Activated T-helper 1 cell treated with Interleukin-2 at 50 U/mL for 16 hours (primary cell): ENCODE measurements at regions not wholly inside any gene's neighbourhood (a gene's known extent, or its start where the extent isn't known, plus 50 kb on each side); places are given as distances from the start of the nearest gene placed in this dataset.
"Not testable (repeated sequence)": the region's sequence is repeated elsewhere in the genome, so short reads cannot be mapped to it uniquely, and the experiment has no call there.

Source experiments
- DNase-seq: peaks from one replicate; pipeline ENCODE4 v3.0.0-alpha.2; 2020; ENCODE audit warnings: low read depth

DNA sequence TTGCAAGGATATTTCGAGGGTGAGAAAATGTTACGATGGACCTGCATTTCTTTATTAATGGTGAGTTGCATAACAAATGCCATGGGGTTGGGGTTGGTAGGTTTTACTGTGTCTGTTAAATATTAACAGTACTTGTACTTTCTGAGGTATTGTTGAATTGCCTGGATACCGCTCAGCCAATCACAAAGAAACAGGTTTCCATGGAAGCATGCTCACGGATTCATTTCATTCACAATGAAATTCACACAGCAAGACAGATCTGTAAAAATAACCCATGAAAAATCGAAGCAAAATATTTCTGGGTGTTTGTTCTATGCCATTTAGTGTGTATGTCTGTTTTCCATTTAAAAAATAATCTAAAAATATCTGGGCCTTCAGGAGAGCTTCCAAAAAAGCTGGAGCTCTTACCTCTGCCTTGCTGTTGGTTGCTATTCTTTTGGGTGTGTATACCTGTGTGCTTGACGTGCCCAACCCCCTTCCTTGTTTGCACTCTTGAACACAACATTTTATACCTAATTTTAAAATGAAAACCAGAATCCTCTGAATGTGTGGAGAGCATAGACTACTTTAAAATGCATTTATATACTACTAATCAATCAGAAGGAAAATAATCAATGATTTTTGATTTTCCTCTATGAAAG, 479.8 kb upstream of the TBL1XR1 start:
- no peak for DNase-seq

DNA sequence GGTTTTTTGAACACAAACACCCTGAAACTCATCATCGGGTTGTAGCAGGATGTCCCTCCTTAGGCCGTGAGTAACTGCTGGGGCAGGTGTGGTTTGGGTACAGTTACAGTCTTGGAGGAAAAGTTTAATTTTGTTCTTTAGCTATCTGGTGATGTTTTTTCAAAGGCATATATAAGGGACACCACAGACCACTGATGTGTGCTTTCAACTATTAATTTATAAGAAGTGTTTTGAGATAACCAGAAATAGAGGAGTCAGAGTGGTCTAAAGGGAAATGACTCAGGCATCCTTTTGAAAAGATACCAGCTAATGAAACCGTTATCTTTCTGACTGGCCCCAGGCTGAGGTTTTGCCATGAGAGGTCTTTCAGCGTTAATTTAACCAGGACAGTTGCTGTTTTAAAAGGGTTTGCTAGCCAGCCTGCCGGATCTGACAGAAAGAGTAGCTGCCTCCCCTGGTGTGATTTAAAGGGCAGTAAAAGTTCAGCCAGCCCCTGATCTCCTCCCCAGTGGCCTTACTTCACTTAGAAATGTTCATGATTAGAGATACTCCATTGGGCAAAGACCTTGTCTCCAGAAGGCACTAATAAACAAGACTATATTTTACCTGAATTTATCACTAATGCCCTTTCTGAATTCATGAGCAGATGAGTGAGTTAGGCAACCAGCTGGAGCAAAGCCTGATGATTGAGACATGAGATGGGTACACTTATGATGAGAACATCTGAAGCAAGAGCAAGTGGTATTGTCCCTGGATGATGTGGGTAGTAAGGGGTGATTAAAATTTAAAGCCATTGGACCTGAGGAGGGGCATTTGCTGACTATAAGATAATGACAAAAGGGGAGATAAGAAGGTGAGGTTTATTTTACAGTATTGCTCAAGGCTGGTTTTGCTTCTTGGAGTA, 482.5 kb upstream of the TBL1XR1 start:
- DNase-seq: no peak

DNA sequence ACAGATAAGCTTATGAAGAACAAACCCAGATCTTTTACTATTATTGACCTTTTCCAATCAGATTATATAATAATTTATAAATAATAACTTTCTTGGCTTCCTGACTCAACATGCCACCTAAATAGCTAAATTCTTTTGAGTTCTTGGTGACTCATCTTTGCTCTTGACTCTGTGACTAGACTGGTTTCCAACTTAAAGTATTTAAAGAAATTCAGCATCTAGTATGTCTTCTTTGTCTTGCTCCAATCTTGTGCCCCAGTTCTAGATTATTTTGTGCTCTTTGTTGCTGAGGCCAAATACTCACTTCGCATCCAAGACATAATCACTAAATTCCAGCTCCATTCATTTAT, 483.2 kb upstream of the TBL1XR1 start:
- no peak for DNase-seq

DNA sequence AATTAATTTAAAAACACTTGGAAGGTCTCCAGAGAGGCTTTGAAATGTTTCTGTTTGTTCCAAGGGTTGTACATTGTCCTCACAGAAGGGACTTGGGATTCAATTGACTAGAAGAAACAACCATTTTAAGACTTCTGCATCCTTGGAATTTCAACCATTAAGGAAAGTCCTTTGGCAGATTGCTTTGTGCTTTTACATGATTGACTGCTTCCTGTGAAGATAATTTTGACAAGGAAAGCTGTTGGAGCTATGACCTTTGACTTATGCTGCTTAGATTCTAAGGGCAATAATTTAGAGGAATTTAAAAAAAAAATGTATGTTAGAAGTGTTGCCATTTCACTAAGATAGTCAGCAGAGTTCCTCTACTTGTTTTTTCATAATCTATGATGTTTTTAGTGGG, 483.9 kb upstream of the TBL1XR1 start:
- no peak for DNase-seq

DNA sequence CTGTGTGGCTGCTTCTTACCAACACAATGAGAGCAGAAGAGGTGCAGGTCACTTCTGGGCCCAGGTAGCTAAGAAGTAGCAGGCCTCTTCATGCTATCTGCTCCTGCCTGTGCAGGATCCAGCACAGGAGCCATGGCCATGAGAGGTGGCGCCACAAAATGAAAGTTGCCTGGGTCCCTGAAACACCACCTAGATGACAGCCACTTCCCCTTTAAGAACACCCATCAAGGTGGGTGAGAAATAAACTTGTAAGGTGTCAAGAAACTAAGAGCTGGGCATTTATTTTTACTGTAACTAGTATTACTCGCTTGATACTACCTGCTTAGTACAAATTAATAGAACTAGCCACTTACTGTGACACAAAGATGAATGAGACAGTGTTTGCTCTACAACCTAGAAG, 484.6 kb upstream of the TBL1XR1 start:
- DNase-seq: no peak

DNA sequence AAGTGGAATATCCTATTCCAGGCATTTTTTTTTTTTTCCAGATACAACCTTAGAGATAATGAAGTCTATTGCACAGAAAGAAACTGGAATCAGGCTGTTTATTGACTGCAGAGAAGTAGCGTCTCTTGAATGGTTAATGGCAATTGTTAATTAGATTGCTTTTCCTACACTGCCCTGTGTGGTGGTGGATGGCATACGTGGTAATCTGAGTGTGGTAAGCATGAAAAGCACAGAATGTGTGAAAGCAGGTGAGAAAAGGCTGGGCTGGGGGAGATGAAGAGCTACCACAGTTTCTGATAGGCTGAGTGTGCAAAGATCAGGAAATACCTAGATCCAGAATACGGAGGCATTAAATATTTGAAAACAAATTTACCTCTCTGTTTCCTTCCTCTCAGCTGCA, 486.3 kb upstream of the TBL1XR1 start:
- no peak for DNase-seq

DNA sequence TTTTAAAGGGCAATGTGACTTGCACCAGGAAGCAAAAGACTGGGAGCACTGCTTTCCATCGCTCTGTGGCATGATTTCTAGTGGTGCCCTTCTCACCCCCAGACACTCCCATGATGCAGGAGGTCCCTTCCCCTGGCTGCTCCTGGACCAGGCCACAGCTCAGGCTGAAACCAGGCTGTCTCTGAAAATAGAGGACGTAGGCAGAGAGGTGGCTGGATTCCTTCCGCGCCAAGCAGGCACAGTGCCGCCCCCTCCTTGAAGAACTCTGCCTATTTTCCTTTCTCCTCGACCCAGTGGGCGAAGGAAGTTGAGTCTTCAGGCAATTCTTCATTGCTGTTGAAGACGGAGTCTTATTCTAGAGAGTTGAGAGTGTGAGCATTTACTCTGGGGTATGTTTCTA, 489.4 kb upstream of the TBL1XR1 start:
- no peak for DNase-seq

DNA sequence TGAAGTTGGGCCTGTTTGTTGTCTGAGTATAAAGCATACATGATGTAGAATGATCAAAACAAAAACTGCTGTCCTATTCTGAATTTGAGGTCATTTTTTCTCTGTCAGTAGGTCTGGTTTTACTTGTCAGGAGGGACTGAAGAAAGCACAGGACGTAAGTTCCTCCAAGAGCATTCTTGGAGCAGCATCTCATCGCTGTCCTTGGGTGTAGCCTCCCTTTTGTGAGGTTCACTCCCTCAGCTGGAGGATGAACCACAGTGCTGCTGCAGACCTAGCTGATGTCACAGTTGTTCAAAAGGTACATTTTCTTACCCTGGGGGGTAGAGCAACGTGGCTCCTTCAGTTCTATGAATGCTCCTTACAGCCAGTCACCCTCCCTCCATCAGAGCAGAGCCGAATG, 490.0 kb upstream of the TBL1XR1 start:
- no peak for DNase-seq

DNA sequence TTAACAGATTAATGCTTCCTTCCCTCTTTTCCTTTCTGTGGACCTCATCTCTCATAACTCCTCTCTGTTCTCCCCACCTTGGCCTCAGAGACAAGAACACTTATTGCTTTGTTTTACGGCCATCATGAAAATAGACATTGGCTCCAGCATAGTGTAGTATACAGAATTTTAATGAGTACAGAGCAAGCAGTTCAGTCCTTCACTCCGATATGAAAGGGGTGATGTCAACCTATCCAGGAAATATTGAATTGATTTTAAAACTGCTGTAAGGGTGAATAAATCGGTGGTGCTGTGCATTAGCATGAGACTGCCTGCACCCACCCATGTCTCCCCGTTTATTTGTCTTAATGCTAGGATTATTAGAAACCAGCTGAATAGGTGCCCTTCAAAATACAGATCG, 490.9 kb upstream of the TBL1XR1 start:
- DNase-seq: no peak

DNA sequence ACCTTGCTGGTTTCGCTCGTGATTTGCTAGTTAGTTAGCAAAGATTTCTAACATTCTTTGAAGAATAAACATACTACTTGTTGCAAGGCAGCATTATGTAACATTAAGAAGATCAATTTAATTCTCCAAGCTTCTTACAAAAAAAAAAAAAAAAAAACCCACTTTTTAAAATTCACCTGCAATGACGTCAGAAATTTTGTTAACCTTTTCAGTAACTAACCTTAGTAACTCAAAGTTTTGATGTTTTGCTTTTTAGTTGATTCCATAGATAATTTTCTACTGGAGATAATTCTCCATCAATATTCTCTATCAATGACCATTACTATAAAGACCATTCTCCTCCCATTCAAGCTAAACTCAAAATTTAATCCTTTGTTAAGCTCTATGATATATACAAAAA, 491.8 kb upstream of the TBL1XR1 start:
- DNase-seq: no peak

DNA sequence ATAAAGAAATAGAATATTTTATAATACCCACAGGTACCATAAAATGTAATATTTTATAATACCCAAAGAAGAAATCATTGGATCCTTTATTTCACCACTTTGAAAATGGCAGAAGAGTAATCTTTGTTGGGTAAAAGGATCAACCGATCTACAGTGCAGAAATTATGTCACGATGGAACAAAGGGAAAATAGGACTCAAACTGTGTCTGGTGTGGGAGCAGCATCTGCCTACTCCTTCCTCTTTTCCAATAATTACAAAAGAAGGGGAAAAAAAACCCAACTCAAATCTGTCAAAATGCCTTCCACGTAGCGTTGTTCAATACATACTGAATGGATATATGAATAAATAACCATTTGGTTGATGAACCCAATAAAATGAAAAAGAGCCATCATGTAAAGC, 492.6 kb upstream of the TBL1XR1 start:
- no peak for DNase-seq

DNA sequence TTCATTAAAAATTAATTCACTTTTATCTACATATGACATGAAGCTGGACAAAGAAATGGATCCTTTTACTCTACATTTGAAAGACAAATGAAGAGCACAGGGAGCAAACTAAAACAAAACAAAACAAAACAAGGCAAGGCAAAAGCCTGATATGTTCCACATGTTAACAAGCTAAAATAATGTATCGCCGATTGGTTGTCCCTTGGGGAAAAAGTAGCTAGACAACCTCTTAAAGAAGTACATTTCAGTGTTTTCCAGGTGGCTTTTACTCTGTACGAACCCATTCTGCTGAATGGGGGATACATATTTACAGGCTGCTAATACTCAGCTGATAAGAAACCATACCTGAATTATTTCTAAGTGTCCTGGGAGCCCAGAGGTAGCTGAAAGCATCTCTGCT, 493.0 kb upstream of the TBL1XR1 start:
- DNase-seq: no peak

DNA sequence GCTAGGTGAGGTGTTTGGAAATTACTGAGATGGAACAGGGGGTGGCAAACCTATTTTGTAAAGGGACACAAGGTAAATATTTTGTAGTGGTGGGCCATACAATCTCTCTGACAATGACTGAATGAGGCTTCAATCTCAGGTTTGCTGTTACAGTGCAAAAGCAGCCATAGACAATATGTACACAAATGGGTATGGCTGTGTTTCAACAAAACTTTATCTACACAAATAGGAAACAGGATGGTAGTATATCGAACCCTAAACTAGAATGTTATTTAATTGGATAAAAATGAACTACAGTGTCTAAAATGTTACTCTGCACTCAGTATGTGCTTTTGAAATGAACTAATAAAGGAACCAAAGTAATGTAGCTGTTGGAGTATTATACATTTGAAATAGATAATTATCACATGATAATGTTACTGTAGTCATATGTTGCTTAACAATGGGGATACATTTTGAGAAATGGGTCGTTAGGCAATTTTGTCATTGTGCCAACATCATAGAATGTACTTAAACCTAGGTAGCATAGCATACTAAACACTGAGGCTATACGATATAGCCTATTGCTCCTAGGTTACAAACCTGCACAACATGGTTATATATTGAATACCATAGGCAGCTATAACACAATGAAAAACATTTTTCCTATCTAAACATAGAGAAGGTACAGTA, 495.2 kb upstream of the TBL1XR1 start:
- no peak for DNase-seq

DNA sequence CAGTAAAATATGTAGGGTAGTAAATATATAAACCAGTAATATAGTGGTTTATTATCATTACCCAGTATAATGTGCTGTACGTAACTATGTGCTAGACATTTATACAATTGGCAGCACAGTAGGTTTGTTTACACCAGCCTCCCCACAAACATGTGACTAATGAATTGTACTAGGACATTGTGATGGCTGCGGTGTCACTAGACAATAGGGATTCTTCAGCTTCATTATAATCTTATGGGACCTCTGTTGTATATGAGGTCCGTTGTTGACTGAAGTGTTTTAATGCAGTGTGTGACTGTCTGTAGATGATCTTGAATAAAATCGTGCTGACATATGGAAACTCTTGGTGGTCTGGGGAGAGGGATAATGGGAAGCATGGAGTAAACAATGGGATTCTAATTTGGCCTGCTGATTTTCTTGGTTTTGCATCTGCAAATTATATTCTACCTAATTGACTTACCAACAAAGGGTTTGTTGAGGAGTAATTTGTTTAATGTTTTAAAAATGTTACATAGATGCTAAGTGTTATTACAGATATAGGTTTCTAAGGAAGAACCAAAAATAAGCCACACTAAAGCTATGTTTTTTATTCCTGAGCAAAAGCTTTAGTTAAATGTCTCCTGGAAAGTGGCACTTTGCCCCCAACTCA, 496.5 kb upstream of the TBL1XR1 start:
- DNase-seq: no peak

DNA sequence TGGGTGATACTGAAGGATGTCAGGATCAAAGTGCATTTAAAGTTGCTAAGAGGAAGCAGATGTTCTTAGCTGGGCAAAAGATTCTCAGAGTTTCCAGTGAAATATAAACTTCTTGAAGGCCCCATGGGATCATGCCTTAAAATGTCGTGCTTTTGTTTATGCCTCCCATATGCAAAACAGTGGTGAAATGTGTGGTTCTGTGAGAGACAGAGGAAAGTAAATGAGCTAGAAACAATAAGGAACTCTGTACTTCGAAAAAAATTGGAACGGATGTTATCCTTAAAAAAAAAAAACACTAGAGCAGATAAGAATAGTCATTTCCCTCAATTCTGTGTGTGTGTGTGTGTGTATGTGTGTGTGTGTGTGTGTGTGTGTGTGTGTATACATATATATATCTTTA, 497.0 kb upstream of the TBL1XR1 start:
- no peak for DNase-seq

DNA sequence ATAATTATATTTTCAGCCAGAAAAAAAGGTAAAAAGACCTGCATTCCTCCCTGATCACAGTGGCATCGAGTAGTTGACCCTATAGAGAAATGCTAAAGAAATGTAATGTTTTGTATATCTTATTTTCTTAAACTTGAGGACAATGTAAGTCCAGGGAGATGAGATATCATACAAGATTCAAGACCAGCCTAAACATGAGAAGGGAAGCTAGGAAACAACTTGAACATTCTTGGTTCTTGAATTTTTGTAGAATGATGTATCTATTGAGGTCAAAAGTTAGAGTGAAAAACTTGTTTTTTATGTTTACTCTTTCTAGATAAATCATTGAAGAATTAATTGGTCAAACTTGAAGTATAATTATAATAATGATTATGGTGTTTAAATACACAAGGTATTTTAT, 497.7 kb upstream of the TBL1XR1 start:
- DNase-seq: no peak

DNA sequence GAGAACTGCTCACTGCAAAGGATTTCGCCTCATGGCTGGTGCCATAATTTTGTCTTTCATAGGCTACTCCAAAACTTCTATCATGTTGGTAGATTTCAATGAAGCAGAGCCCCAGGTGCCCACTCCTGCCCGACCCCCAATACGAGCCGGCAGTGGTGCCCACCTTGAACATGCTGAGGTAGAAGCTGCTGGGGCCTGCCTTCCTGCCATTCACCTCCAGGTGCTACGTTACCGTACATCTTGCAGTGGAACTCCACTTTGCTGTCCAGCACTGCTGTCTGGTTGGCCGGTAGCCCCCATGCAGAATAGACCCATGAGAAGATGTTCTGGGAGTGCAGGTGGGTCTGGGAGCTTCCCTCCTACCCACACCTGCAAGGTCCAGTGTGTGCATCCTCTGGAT, 502.8 kb upstream of the TBL1XR1 start:
- no peak for DNase-seq

DNA sequence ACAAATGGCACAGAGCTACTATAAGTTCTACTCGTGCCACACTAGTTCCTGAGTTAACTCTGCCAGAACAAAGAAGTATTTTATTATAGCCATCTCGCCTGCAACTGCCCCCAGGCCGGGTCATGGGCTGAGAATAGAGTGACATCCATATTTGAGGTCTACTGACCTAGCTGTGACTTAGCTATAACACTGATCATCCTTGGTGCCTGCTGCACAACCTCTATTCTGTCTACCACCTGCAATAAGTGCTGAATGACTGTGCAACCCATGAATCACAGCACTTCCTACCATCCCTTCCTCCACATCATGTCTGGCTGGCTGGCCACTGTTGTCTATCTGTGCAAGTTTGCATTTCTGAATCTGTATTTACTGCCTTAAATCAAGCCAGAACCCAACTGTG, 506.5 kb upstream of the TBL1XR1 start:
- DNase-seq: no peak

DNA sequence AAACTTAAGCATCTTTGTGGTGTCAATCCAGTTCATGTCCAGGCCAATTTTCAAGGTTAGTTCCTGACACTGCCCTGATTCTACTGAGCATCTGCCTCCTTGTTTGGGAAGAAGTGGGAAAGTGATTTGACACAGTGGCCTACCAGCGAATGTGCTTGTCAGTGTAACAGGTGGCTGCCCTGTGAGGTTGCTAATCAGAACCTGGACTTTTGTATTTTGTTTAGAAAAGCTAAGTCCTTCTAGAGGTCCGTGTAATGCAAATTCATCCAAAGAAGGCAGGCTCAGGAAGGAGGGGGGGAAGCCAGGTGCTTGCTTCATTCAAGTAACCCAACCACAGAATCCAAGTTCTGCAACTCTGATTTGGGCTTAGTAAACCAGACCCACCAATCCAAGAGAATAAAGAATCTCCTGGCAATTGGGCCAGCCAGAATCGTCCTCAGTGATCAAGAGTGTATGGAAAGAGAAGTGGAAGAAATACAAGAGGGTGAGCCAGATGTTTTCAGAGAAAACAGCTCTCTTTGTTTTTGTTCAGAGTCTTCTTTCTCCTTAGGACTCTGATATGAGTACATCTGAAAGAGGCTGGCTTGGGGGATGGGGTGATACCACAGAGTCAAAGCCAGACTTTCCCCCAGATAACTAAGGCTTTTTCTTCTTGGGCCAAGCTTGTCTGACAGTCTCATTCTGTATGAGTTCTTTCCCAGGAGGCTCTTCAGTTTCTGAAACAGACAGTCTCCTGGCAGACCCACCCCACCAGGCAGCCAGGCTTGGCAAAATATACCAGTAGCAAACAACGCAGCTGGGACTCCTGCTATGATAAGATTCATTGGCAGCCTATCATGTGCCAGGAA, 508.9 kb upstream of the TBL1XR1 start:
- no peak for DNase-seq

DNA sequence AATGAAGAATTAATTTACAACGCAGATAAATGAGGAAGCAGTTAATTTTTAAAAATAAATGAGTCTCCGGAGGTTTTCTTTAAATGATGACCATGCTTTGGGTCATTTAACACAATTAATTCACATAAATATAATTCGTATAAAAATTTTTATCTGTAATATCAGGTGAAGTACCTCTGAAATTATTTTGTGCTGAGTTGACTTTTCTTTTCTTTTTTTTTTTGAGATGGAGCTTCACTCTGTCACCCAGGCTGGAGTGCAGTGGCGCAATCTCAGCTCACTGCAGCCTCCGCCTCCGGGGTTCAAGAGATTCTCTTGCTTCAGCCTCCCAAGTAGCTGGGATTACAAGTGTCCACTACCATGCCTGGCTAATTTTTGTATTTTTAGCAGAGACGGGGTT, 512.2 kb upstream of the TBL1XR1 start:
- not testable (repeated sequence) for DNase-seq

DNA sequence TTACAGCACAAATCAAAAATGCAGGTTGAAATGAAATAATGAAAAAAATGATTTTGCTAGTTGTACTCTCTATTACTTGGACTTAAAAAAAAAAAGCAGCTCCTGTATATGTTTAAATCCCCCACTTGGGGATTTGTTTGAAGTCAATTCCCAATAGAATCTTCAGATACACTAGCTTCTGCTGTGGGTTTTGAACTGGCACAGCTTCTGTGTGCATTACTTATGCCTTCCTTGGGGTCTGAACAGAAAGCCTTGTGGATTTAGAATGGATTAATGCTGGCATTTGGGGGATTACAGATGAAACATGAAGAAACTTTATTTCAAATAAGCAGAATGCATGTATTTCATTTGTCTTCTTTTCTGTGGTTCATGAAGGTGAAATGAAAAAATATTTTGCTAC, 513.2 kb upstream of the TBL1XR1 start:
- DNase-seq: no peak

DNA sequence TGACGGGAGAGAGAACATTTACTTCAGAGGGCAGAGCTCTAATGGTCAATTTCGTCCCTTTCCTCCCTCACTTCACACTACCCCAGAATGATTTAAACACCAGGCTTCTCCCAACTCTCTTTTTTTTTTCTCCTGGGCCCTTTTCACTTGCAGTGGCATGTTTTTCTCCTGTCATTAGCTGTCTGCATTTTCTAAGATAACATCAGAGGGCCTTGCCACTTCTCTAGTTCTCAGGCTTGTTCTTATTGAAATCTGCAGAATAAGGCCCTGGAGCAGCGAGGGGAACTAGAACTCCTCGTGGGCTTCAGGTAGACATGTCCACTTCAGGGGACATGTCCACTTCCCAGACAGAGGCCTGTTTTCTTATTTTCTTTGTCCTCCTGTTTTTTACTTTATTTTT, 514.4 kb upstream of the TBL1XR1 start:
- DNase-seq: no peak
